Medulla oblongata (tissue), 1 donor: ENCODE measurements at regions not wholly inside any gene's neighbourhood (a gene's known extent, or its start where the extent isn't known, plus 50 kb on each side); places are given as distances from the start of the nearest gene placed in this dataset.

ENCODE experiments used
- DNase-seq: peaks from one replicate; pipeline ENCODE4 v3.0.0-alpha.2; 2015; ENCODE audit errors: extremely low spot score

DNA sequence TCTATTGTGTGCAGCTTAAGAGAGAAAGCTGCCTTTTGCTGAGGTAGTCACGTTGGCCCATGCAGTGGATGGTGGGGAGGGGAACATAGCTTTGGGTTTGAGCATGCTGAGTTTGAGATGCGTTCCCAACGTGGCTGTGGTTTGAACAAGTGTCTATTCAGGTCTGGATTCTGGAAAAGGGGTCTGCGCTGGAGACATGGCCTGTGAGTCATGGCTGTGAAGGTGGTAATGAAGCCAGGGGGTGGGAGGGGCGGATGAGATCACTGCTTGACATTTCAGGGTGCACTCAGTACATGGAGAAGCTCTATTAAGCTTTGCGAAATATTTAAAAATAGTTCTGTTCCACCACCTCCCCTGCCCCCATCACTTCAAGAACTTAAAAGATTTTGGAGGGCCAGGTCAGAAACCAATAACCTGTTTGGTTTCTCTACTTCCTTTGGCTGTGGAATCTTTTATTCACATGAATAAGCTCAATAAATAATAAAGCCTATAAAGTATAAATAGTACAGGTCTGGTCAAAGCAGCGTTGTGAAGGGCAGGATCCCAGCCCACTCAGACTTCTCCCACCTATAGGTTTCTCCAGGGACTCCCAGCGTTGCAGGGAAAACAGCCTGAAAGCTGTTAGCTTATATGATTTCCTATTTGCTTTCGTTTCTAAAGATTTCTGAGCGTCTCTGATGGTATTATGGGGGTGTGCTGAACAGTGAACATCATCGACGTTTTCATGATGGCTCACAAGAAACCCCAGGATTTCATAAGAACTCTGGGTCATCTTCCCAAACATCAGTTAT, 189.9 kb downstream of the NSG2 start:
- no peak for DNase-seq

DNA sequence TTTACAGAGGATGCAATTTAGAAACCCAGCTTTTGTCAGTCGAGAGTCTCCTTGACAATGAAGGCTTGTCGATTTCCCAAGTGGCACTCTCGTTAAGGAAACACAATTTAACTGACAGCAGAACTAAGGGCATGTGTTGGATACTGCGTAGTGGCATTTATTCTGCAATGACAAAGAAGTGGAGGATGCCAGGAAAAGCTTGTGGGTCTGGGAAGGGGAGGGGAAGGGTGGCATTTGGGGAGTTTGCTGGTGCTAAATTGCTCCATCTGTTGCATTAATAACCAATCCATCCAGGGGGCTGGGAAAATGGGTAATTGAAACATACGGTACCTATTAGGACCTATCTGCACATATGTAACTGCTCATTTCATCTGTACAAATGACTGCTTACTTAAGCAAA, 190.6 kb downstream of the NSG2 start:
- DNase-seq, result no peak

DNA sequence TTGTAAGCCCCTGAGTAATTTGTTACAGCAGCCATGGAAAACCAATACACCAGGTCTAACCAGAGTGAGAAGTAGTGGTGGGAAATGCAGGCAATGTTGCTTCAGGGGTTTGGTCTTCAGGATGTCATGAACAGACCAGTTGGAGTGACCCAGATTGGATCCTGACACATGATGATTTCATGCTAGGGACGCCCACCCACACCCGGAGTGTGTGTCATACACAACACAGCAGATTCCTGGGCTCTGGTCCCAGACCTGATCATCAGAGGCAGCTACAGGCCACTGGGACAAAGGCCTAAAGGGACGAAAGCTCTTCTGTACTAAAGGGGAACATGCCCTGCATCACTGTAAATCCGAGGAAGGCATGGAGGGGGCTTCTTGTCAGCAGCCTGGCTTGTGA, 194.2 kb downstream of the NSG2 start:
- DNase-seq, result no peak

DNA sequence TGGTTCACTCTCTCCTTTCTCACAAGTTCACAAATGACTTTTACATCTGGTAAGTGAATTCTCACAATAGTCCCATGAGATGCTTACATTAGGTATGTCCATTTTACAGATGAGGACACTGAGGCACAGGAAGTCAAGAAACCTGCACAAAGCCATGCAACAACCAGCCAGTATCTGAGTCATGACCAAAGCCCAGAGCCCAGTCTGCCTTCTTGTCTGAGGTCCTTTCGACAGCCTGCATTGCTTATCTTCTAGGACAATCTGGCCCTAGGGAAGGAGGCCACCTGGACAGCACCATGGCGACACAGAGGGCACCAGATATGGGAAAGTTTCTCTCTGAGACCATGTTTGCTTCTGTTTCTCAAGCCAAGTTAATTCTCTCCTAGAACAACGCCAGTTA, 197.1 kb downstream of the NSG2 start:
- no peak for DNase-seq

DNA sequence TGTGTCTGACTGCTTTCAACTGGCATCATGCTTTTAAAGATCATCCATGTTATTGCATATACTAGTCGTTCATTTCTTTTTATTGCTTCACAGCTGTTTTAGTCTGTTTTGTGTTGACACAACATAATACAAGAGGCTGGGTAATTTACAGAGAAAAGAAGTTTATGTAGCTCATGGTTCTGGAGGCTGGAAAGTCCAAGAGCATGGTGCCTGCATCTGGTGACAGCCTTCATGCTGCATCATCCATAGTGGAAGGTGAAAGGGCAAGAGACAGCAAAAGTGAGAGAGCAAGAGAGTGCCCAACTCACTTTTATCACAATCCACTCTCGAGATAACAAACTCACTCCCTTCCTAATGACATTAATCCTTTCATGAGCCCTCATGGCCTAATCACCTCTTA, 198.4 kb downstream of the NSG2 start:
- DNase-seq, result no peak

DNA sequence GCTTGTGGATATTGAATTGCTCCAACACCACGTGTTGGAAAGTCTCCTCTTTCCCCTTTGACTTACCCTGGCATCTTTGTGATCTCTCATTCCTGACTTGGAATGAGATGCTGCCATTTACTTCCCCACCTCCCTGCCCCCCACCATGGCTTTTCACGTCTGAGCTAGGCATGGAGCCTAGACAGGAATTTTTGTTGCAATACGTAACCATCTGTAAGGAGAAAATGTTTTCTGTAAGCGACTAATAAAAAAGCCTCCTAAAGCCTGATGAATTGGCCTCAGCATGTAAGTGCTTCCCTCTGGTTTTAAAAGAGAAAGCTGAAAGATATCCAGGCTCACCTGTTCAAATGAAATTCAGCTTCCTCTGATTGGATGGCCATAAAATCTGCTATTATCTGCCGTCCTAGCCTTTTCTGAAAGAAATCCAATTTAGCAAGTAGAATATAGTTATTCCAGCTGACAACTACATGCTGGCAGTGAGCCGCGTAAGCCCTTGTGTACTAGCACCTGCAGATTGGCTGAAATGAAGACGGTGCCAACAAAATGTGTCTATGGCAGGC, 200.1 kb downstream of the NSG2 start:
- no peak for DNase-seq

DNA sequence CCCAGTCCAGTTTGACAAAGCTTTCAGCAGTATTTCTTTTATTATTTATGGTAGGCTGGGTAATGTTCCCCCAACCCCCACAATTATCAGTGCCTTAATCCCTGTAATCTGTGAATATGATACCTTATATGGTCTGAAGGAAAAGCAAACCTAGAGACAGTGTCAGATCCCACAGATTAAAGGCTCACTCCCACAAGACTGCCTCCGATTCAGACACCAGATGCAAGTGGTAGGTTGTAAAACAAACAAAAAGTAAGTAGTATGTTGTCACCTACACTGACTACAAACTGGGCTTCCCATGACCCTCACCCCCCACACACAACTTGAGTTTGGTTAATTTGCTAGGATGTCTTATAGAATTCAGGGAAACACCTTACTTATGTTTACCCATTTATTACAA, 201.2 kb downstream of the NSG2 start:
- no peak for DNase-seq

DNA sequence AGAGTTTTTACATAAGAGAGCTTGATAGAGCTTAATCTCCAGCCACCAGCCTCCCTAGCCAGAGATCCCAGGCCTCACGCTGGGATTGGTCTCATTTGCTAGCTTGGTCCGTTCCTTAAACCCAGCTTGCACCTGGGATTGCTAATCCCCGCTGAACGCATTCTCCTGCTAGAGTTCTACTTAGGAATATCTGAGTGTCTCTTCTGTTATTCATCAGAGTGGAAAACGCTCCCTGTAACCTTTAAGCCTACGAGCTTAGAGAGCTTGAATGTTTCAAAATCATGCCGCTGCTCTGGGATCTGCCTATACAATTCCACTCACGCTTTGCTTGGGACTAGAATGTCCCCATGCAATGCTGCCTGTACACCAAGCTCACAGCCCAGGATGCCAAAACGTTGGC, 201.8 kb downstream of the NSG2 start:
- no peak for DNase-seq

DNA sequence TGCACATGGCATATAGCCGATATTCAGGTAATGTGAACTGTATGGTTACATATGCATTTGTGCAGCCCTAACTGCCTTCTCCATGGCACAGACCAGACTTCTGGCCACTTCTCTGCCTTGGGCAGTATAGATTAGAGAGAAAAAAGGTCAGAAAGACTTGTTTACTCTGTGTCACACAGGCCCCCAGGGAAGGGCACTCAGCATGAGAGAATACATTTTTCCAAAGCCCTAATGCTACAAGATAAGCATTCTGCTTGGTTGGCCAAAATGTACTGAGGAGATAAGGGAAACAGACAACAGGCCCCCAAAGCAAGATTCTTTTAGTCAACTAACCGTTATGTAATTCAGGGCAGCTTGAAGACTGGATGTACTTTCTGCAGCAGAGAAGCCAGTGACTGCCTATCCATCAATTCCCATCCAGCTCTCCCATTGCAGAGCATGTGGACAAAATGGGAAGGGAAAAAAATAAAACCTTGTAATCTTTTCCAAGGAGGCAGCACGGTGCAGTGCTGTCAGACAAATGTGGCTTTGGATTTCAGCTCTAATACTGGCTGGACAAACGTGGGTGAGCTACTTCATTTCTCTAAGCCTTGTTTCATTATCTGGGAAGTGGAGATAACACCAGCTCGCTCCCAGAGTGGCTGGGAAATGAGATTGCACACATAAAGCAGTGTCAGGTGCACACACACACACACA, 205.9 kb downstream of the NSG2 start:
- no peak for DNase-seq

DNA sequence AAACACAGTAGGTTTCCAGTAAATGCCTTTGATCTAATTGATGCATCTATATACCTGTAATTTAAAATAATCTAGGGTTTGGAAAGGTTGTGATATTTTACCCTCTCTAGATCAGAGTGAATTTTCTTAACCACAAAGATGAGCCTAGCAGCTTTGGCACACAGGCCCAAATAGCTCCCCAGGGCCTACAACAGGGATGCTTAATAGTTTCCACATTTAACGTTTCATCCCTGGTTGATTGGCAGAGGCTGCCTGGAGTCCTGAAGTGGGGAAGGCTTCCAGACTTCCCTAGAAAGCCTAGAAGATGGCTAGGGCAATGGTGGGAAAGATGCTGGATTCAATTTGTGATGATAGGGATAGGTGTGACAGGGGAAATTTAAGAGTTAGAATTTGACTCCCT, 206.6 kb downstream of the NSG2 start:
- no peak for DNase-seq

DNA sequence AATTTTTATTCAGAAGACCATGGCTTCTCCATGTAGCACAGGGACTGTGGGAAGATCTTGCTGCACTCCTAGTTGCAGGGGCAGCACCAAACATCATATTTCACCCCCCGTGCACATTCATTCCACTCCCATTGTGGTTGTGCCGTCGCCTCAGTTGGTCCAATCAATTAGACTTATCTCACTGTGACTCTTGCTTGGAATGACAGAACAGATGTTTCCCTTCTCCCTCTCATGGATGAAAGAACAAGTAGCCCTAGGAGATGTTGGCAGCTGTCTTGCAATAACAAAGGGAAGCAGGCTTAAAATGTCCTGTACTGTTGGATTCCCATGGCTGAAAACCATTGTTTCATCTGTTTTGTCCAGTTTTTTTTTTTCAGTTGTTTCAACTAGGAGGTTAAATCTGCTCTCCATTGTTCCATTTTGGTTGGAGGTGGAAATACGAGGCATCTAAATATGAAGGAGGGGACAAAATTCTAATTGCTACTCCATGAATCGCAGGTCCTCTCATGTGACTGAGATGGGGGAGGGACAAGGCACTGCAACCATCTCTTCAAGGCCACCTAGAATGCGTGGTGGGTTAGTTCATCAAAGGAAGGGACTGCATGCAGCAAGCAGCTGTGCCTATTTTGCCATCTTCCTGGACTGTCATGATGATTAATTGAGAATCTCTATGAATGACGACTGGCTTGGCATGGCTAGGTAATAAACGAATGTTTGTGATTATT, 214.4 kb downstream of the NSG2 start:
- DNase-seq, result no peak

DNA sequence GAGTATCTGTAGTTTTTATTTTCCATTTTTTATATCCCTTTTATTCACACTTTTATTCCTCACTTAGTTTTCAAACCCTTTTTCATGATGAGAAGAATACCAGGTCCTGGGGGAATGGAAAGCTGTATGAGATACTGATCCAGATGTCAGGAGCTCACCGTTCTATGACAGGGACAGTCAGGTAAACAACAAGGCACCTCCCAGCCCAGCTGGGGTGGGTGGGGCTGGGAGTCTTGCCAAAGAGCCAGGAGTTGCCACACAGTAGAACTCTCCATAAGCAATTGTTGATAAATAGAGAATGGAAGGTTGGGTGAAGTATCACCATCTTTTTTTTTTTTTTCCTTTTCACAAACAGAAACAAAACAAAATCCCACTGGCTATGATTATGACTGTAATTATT, 225.8 kb downstream of the NSG2 start:
- DNase-seq, result no peak

DNA sequence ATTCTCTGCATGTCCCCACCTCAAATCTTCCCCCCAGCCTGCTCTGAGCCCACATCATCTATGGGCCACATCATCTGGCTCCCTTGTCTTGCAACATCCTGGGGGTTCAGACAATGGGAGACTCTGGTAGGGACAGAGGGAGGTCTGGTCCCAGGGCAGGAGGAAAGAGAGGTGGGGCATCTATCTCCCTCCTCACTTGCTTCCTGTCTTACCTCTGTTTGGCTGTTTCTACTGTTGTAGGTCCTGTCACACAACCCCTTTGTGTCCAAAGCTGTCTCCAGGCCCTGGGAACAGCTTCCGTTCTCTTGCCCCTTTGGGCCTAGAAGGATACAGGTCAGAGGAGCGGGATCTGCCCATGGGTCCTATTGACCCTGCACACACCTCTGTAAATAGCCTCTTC, 227.2 kb downstream of the NSG2 start:
- DNase-seq, result no peak

DNA sequence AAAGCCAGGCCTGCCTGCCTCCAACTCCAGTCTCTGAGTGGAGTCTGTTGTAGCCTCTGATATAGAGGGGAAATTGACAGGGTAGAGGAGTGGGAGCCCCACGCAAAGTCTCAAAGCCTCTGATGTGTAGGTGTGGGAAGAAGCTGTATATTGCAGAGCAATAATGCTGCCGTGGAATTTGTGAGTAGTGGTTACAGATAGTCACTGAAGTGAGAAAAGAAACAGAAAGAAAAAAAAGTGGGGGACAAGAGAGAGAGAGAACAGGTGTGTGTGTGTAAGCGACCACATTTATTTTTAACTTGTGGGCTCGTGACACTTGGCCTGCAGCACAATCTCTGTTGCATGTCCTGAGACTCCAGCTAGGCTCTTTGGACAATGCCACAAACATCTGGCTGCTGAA, 227.8 kb downstream of the NSG2 start:
- no peak for DNase-seq

DNA sequence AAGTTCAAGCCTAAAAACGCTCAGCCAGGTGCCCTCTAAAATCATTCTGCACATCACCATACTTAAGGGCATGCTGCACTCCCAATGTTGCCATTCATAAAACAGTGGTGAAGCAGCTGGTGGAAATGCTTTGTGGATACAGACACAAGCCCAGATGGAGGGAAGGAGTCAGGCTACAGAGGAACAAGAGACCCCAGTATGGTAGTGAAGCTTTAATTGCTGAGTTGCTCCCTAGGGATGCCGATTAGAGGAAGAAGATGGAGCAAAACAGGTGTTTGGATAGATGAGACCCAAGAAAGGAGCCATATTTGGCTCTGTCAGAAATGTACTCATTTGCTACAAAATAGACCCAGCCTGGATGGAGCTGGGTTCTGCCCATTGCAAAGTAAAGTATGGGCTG, 230.5 kb downstream of the NSG2 start:
- no peak for DNase-seq

DNA sequence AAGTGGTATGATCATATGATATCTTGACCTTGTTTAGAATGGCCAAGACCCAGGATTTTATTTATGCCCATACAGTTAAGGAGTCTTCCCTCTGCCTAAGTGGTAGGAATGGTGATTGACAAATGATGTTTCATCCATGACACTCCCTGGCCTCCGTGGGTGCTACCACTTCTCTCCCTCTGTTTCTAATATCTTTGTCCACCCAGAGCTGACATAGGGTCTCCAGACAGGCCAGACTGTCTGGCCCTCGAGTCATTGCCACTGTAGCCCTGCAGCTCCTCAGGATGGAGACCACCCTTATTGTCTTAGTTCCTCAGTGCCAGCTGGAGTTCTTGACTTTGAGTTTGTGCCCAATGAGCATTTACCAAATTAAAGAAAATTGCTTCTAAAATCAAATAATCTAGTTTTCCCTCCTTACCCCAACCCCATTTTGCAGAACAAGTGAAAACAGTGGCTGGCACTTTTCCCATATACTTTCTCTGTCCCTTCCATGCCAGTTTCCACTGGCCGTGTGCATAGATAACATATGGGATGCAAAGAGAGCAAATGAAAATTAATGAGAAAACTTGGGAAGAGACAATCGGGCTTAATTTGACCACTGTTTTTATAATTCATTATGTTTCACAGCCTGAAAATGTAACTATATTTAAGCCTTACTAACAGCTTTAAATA, 235.7 kb downstream of the NSG2 start:
- DNase-seq, result no peak

DNA sequence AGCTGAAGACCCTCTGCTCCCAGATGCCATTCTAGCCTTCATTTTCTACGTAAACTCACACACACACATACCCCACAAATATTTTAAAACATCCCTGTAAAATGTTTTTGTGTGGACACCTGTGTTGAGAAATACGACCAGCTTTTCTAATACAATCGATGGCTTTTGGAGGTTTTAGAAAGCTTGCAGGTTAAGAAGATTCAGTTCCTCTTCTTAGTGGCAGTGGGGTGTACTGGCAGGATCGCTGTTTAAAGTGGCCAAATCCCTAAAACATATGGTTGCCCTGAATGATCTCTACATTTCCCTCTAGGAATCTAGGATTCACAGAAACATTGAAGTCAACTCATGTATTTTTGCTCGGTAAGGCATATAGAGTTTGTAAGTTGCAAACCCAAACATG, 236.3 kb downstream of the NSG2 start:
- no peak for DNase-seq

DNA sequence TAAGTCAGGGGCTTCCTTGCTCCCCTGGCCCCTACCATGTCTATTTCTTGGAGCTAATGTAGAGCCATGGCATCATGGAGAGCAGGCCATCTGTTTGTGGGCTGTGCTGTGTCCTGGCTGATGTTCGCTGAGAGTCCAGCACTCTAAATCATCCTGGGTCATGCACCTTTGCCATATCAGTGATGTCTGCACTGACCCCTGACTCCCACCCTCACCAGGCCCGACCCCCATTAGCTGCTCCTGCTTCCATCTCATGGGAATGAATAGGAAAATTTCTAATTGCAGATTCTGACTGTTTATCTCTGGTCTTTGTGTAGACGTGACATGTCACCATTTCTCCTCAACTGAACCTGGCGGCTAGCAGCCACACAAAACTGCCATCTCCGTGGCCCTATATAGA, 236.9 kb downstream of the NSG2 start:
- DNase-seq, result no peak

DNA sequence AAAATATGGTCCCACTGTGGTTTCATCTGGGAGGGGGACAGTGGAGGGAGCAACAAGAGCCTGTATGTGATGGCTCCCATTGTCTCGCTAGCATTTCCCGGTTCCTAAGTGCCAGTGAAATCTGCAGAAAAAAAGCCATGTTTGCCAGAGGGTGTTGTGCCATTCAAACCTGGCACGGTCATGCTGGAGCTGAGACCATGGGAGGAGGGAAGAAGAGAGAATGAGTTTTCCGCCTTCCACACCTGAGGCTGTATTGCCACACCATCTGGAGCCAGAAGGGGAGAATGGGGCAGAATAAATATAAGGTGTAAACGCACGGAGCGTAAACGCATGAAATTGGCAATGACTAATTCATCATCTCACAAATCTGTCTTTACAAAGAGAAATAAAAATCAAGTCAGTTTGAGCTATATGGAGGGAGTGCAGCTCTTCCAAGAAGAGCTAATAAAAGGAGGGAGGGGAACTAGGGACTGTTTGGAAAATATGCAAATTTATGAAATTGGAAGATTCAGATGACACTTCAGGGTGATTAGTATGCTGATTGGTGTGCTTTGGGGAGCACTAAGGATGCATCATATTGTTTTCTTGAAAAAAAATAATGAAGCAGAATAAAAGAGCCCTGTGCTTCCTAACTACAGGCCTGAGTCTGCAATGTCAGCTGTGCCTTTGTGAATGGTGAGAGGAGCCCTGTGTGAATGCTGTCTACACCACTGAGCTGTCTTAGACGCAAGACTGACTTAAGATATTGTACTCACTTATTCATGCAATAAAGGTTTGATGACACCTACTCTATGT, 237.9 kb downstream of the NSG2 start:
- DNase-seq, result no peak

DNA sequence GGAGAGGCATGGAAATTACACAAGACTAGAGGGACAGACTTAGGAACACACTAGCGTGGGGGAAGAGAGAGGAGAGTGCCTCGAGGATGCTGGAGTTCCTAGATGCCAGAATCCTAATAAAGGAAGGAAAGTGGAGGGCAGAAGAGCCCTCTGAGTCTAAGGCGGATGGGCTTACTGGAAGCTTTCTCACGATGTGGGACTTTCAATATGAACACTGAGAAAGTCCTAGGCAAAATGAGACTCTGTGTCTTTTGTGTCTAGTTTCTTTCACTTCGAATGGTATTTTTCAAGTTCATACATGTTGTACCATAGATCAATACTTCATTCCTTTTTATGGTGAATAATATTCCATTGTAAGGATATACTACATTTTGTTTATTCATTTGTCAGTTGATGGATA, 239.4 kb downstream of the NSG2 start:
- DNase-seq, result no peak

DNA sequence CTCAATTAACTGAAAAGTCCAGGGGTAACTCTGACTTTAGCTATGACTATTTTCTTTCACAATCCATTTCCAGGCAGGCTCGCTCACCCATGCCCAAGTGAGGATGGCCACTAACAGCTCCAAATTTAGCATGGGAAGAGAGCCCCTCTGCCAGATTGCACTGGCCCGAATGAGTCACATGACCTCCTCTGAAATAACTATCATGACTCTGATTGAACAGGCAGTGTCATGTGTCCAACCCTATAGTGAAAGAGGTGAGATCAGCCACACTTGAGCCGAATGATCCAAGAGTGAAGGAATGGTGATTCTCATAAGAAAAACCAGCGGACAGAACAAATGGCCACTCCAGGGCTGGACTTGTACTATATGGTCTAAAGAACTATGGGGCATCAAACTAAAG, 242.3 kb downstream of the NSG2 start:
- no peak for DNase-seq
